HG03520 (cell line): ENCODE measurements at regions not wholly inside any gene's neighbourhood (a gene's known extent, or its start where the extent isn't known, plus 50 kb on each side); places are given as distances from the start of the nearest gene placed in this dataset.

ENCODE experiments used
- ATAC-seq: cut with Tn5 transposase; IDR thresholded peaks from one replicate; pipeline ENCODE4 v1.9.1; 2021; ENCODE audit warnings: mild to moderate bottlenecking, moderate library complexity; ENCODE audit not compliant: unreplicated experiment

DNA sequence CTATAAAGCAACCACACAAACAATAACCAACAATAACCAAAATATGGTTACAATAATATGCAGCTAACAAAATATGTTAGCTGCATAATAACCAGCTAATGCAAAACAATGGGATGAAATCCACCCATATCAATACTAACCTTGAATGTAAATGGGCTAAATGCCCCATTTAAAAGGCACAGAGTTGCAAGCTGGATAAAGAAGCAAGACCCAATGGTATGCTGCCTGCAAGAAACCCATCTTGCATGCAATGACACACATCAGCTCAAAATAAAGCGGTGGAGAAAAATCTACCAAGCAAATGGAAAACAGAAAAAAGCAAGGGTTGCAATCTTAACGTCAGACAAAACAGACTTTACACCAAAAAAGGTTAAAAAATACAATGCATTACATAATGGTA, 316.5 kb upstream of the NR5A2 start:
- ATAC-seq: no peak

GRCh38 chr1:199716729-199717128, 310.8 kb upstream of the NR5A2 start:
- ATAC-seq: no peak

GRCh38 chr1:199719156-199719842, 308.2 kb upstream of the NR5A2 start:
- no peak for ATAC-seq

- no peak for ATAC-seq
Observed at GRCh38 chr1:199720496-199720895, 307.0 kb upstream of the NR5A2 start.

- no peak for ATAC-seq
Observed at GRCh38 chr1:199721001-199721400, 306.5 kb upstream of the NR5A2 start.

DNA sequence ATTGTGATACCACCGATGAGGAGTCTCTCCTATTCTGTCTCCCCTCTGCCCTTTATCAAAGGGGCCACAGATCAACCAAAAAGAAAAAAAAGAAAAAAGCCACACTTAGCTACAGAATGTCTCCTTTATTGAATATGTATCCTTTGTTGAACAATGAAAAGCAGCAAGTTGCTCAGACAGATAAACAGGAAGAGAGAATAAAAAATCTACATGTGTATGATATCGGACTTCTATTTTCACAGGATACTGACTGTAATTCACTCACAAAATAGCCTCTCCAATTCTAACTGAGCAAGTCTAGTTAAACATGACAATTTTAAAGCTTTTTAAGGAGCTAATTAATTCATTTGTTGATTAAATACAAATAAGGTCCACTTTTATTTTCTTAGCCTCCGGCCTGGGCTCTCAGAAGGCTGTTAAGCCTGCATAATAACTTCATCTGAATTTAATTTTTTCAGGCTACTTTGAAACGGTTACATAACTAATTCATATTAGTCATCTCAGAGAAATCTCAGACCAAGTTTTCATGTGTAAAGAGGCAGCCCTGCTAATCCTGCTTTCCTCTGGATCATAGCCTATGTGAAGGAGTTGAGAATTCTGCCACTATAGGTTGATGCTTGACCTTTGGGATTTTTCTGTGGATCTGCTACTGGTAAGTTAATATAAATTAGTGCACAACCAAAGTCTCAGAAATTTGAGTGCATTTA, 304.1 kb upstream of the NR5A2 start:
- no peak for ATAC-seq

DNA sequence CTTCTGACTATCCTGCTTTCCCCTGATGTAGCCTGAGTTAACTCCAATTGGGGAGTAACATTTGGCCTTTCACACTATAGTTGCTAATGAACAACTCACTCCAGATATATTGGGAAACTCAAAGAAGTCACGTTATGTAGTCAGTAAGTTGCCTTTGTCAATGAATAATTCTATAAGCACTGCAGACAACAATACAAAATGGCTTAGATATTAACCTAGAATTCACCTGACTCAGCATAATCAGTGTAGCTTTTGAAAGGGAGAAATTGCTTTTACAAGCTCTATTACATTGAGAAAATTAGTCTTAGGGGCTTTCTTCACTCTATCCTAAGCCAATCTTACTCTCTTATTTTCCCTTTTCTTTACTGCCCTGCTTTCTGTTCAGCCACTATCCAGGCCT, 303.5 kb upstream of the NR5A2 start:
- ATAC-seq: no peak

DNA sequence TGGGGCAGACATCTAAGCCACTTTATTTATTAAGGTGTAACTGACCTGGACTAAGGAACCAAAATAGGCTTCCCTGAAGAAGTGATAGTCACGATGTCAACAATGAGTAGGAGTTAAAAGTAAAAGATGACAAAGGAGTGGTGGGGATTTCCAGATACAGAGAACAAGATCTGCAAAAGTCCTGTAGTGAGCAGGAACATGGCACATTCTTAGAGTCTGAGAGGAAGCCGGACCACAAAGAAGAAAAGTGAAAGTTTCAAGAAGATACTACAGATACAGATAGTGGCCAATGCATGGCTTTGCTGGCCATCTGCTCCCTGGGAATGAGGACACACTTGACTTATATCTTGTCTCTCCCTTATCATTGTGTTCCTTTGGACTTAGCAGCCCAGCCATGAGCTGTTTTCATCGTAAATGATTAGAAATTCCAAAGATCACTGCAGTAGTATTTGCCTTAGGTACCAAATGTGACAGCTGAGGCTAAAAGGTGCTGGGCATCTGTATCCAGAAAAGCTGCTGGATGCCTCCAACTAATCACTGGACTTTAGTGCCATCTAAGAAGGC, 302.4 kb upstream of the NR5A2 start:
- peak; percentile 77 for ATAC-seq

- ATAC-seq: no peak
Observed at GRCh38 chr1:199727682-199728081, 299.8 kb upstream of the NR5A2 start.

- no peak for ATAC-seq
Observed at GRCh38 chr1:199728345-199728744, 299.2 kb upstream of the NR5A2 start.

GRCh38 chr1:199733125-199733524, 294.4 kb upstream of the NR5A2 start:
- ATAC-seq: no peak

- no peak for ATAC-seq
Observed at GRCh38 chr1:199734186-199734585, 293.3 kb upstream of the NR5A2 start.

GRCh38 chr1:199735660-199736059, 291.9 kb upstream of the NR5A2 start:
- no peak for ATAC-seq

GRCh38 chr1:199736646-199737045, 290.9 kb upstream of the NR5A2 start:
- ATAC-seq: no peak

DNA sequence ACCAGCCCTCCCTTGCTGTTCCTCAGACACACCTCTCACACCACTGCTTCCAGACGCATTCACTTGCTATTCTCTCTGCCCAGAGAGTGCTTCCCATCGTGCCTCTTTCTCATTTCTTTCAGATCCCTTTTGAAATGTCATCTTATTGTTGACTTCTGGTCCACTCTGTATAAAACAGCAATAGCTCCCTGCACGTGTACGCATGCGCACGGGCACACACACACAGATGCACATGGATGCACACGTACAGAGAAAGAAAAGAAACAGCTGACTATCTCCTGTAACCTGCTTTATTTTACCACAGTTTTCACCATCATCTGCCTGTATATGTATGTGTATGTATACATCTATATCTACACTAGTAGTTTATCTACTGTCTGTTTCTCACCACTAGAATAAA, 285.9 kb upstream of the NR5A2 start:
- ATAC-seq: no peak

DNA sequence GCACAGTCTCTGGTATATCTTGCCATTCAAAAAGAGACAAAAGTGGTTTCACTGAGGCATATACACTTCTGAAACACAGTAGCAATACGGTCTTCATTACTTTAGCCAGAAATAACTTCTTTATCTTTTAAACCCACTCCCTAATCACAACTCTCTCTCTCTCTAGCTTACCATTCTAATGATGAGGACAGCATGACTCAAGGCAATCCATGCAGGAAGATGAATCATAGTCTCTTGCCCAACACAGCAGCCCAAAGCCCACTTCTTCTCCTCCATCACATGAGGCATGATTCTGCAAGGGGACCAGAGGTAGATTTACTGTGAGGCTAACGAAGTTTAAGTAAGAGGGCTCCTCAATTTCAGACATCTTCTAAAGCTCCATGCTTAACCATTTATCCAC, 285.0 kb upstream of the NR5A2 start:
- ATAC-seq: no peak

- no peak for ATAC-seq
Observed at GRCh38 chr1:199743227-199743626, 284.3 kb upstream of the NR5A2 start.

- no peak for ATAC-seq
Observed at GRCh38 chr1:199746666-199747384, 280.7 kb upstream of the NR5A2 start.

- no peak for ATAC-seq
Observed at GRCh38 chr1:199747984-199748383, 279.5 kb upstream of the NR5A2 start.

GRCh38 chr1:199751506-199751905, 276.0 kb upstream of the NR5A2 start:
- no peak for ATAC-seq

DNA sequence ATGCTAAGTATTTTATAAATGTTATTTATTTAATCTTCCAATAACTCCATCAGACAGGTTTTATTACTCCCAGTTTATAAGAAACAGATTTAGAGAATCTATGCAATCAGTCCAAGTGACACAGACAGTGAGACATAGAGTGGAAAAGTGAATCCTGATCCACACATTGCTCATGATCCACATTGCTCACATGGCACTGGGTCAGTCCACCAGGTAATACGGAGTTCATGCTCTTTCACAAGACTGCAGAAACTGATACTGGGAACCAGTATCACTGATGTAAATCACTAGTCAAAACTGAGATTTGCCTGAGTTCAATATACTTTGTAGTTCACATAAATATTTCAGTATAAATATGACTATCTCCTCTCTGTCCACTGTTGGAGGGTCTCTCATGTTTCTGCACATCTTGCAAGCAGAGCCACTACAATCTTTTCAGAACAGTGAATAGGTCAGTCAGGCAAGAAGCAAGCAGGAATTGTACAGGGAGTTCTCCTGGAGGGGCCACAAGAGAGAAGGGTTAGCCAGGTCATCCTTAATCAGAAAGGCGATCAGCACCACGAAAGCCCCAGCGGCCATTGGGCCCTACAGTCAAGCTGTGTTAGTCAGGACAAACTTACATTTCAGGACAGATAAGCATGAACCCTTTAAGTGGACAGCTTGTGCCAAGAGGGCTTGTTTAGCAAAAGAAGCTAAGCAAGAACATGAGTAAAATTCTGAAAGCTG, 275.4 kb upstream of the NR5A2 start:
- ATAC-seq: no peak
